NCI-H1417 treated with DMSO at 0.1 percent for 48 hours (cell line): ENCODE measurements at regions not wholly inside any gene's neighbourhood (a gene's known extent, or its start where the extent isn't known, plus 50 kb on each side); places are given as distances from the start of the nearest gene placed in this dataset.
"Not testable (repeated sequence)": the region's sequence is repeated elsewhere in the genome, so short reads cannot be mapped to it uniquely, and the experiment has no call there.

Experiments
- DNase-seq: peaks from one replicate; lab custom pipeline; 2025; lab: John Stamatoyannopoulos, UW

DNA sequence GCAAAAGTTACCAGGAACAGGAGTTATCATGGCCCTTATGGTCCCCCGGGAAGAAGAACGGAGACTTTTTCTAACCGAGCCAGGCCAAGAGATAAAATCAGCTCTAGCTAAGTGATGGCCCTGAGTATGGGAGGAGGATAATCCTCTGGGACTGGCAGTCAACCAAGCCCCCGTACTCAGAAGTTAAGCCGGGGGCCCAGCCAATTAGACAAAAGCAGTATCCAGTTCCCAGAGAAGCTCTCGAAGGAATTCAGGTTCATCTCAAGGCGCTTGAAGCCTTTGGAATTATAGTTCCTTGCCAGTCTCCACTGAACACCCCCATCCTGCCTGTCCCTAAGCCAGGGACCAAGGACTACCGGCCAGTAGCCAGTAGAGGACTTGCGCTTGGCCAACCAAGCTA, 365.3 kb upstream of the TCF4 start:
- no peak for DNase-seq

DNA sequence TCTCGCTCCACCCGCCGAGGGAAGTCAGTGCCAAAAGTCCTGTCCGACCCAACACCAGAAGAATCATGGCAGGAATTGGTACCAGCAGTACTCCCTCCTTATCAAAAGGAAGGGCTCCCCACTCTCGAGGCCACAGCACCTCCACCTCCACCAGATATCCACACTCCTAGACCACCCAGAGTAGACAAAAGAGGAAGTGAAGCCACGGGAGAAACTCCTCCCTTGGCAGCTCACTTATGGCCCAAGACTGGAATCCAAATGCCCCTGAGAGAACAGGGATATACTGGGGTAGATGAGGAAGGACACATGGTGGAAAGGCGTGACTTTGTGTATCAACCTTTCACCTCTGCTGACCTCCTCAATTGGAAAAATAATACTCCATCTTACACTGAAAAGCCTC, 363.7 kb upstream of the TCF4 start:
- not testable (repeated sequence) for DNase-seq

DNA sequence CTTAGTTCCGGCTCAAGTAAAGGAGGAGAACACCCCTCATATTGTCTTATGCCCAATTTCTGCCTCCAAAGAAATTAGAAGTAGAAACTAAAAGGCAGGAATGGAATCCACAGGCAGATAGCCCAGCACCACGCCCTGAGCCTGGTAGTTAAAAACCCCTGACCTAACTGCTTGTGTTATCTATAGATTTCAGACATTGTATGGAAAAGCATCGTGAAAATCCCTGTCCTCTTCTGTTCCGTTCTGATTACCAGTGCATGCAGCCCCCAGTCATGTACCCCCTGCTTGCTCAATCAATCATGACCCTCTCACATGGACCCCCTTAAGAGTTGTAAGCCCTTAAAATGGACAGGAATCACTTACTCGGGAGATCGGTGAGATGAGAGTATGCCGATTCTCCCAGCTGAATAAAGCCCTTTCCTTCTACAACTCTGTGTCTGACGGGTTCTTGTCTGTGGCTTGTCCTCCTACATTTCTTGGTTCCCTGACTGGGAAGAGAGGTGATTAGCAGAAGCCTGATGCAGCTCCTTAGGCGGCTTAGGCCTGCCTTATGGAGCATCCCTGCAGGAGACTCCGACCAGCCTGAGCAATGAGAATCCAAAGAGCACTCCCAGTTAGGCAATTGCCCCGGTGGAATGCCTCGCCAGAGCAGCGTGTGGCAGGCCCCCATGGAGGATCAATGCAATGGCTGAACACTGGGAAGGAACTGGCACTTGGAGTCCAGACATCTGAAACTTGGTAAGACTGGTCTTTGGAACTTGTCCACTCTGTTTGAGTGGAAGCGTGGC, 362.6 kb upstream of the TCF4 start:
- DNase-seq: no peak

DNA sequence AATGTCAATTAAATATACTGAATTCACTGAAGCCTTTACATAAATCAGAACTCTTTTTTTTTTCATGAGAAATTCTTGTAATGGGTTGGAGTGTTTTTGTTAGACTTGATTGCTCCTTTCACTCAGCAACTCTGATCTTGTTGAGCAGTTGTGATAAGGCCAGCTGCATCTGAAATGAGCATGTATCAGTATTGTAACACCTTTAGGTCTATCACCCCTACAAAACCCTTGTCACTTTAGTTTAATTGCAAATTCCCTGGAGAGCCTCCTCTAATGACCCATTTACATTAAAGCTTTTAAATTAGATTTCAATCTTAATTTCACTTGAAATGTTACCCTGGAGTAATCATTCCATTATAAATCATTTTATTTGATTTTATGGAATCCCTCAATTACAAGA, 346.8 kb upstream of the TCF4 start:
- no peak for DNase-seq

DNA sequence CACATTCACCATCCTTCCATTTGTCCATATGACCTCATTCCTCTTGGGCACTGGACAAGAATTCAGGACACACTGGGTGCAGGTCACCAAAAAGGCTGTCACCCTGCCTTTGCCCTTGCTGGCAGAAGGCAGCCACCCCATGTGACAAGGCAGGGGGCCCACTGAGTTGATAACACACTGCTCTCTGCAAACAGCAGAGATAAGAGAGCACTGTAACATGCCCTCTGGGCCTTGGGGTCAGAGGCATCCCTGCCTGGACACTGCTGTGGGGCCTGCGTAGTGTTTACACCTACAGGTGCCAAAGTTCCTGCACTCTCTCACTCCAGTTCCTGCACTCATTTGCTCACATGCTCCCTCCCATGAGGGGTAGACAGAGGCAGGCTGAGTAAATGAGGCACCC, 344.7 kb upstream of the TCF4 start:
- no peak for DNase-seq

DNA sequence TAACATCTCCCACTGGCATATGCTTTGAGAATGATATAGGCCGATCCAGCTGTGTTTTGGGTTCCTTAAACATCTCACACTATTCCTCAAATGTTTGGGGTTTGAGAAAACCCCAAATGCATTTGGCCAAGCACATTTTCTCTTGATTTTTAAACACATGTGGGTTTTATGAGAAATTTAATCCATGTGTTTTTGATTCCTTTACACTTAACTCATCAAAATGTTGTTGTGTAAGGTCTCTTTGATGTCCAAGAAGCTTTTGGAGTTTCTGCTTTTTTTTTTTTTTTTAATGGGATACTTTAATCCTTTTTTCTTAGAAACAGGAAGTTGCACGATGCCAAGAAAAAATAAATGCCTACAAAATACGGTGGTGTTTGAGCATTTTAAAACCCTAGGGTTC, 339.8 kb upstream of the TCF4 start:
- DNase-seq: no peak

DNA sequence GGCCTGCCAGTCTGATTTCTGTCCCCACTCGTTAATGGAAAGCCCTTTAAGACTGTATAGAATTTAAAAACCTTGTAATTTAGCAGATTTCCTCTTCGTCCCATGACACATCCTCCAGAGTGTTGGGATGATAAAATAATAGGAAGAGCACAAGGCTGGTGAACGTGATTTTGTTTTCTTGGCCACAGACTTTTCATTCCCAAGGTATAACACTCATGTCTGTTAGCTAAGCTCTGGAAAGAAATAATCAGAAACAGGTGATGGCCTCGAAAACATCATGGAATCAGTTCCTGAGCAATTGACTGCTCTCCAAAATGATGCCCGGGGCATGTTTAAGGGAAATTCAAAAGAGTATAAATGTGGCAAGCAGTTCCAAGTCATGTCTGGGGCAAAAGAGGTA, 337.8 kb upstream of the TCF4 start:
- no peak for DNase-seq

DNA sequence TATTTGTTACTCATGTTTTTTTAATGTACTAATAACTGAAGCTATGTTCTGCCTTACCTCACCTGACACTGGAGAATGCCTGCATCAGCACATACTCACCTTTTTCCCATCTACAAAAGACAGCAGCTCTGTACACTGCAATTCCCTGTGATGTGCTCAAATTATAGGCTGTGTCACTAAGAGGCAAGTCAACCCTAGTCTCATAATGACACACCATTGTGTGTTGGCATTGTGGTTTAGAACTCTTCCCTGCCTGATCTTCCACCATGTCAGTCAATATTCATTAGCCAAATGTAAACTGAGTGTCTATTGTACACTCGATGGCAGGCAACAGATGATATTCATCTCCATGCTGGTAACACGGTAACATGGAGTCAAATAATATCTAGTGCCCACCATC, 332.1 kb upstream of the TCF4 start:
- no peak for DNase-seq

DNA sequence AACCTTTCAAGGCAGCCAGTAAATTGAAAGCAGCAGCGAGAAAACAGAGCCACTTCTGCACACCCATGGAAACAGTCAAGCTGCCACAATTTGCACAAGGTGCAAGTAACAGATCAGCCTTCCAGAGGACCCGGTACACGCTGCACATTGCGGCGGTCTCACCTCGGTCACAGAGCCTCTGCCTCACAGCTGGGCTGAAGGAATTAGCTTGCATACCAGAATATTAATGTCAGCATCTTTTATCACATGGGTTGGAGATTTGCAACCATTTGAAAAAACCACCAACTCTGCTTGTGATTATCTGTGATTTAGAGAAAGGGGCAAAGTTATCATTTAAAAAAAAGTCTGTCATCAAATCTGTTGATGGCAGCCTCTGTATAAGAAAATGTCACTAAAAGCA, 330.5 kb upstream of the TCF4 start:
- no peak for DNase-seq

DNA sequence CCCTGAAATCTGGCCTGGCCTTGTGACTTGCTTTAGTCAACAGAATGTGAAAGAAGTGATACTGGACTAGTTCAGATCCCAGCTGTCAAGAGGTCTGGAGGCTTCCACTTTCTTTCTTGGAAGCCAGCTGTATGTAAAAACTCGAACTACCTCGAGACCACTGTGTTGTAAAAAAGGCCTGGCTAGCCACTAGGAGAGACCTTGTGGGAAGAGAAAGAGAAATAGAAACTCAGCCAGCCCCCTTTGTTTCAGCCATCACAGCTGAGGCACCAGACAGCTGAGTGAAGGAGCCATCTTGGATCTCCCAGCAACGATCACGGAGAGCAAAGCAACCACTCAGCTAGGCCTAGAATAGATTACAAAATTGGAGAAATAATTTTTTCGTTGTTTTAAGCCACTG, 324.9 kb upstream of the TCF4 start:
- no peak for DNase-seq

DNA sequence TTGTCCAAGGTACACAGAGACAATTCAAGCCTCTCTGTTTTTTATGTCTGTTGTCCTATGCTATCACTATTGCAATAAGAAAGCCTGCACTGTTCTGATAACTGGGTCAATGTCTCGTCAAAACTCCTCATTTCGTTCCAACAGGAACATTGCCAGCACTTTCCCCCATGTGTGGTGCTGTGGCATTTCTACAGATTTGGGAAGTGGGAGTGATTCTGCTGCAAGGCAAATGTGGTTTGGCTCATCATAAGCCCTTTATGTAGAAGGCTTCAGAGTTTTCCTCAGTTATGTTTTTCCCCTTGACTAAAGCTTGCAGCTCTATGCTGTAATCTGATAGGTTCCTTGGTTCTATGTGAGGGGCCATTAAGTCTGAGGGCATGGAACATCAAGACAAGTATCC, 324.1 kb upstream of the TCF4 start:
- DNase-seq: no peak

DNA sequence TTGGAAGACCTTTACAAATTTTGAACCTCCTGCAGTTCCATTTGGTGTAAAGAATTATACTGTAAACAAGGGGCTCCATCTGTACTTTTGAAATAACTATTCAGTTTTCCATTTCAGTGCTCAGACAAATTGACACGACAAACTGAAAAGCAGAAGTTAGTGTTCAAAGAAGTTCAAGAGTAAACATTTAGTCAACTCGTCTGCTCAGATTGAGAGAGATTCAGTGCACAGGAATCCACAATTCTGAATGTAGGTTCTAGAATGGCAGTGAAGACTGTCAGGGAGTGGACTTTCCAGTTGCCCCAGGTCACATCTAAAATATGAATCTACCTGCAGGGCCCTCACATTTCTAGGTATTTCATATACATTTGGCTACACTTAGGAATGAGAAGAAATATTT, 322.3 kb upstream of the TCF4 start:
- DNase-seq: no peak

DNA sequence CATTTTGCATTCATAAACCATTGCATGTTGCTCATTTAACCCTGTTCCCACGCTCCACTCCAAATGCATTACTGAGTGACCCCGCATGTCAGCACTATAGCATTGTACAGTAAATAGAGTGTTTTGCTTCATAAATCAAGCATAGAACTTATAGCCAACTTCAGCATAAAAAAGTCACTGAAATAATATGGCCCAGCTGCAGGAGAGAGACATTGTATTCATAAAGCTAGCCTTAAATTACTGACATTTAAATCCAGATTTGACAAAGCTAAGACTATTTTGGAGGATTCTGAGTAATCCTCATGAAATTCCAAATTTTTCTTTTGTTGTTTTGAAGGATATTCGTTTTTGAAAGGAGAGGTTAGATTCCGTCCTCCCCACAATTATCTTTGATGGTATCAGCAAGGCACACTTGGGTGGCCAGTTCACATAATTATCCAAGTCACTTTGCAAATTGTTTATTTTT, 320.9 kb upstream of the TCF4 start:
- DNase-seq: no peak

DNA sequence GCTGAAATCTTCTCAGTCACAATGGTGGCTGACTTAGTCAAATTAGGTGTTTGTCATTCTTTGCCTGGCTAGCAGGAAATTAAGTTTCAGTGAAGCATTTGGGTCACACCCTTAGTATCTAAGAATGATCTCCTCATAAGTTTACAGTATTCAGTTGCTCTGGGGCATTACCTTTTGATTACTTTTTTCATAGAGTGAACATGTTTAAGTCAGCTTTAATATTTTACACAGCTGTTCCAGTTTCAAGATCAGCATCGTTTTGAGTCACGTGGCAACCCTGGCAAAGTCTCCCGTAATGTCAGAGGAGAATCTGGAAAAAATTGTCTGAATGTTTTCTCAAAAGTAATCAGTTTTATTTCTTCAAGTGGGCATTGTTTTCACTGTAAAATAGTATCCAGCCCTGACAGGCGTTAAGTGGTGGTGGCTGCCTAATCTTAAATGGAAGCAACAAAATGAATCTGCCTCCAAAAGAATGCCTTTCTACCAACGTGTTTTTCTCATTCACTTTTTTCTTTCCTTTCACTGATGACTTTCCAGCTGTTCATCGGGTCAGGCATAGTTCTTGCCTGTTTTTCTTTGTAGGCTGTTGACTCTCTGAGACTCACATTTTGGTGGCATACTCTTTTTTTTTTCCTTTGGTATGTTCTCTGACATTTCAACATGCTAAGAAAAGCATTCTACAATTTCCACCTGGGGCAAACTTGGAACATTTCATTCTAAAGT, 319.6 kb upstream of the TCF4 start:
- DNase-seq: no peak

DNA sequence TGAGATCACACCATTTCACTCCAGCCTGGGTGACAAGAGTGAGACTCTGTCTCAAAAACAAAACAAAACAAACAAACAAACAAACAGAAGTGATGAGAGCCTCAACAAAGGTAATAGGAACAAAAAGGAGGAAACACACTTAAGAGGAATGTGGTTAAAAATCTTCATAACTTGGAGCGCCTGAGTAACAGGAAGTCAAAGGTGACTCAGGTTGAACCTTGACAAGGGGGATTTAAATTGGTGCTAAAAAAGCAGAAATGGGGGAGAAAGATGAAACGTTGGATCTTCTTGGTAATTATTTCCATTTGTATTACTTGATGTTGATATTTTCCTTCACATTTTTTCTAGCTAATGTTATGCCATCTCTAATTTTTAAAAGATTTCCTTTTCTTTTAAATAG, 318.5 kb upstream of the TCF4 start:
- no peak for DNase-seq

DNA sequence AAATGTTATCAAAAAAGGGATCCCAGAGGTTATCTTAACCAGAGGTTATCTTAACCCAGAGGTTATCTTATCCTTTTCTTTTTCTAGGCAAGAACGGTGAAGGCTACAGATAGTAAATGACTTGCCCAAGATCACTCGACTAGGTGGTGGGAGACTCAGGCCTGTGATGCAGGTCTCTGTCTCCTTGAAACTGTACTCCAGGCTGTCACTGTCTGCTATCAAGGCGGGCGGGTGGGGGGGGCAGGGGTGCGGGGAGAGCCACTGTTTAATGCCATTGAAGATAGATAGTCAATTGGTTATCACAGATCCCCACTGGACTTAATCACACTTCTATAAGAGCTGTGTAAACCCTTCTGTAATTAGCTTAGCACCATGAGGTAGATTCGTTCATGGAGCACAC, 315.9 kb upstream of the TCF4 start:
- no peak for DNase-seq

DNA sequence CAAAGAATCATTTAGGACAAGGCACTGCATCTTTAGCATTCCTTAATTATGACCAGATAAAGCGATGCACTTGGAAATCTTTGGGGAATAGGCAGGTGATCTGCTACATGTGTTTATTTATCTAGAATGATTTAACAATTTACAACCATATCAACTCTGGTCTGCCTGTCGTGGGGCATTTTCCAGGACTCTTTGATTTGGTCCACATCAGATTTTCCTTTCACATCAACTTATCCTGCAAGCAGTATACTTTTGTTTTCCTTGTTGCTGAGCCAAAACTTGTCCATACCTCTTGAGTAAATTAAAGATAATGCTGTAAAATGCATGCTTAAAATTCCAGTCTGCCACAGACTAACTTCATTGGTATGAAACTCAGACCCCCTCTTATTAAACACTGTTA, 312.4 kb upstream of the TCF4 start:
- no peak for DNase-seq

DNA sequence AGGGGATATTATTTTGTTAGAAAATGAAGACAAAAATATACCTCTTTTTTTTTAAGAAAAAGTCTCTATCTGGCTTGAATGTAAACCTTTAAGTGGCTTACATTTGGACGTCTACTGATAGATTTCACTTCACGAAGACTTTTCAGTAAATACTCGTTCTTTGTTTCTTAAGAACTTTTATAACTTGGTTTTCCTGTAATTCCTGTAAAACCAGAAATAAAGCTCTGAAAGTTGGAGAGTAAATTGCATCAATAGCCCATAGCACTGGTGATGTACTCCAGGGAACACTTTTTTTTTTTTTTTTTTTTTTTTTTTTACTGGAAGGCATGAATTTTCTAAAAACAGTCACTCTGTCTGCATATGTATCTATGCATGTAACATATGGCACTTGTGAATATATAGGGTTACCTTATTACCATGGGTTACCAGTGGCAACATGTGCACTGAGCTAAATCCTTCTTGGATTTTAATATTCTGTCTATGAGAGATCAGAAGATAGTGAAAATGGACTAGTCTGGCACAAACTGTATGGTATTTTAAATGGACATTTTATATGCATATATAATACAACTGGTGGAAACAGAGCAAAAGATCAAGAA, 309.2 kb upstream of the TCF4 start:
- no peak for DNase-seq

DNA sequence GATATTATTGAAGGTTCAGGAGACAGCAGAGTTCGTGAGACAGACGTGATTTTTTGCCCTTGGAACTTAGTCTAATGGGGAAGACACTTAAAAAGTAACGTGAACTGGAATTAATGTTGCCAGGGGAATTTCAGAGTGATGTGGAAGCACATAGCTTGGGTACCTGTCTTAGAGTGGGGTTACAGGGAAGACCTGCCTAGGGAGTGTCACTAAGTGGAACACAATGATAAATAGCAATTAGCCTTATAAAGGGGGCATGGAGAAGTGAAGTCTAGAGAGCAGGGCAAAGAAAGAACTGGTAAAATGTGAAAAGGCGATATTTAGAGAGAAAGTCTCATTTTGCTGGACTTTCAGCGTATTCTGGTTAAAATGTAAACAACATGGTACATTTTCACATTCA, 306.0 kb upstream of the TCF4 start:
- DNase-seq: no peak

DNA sequence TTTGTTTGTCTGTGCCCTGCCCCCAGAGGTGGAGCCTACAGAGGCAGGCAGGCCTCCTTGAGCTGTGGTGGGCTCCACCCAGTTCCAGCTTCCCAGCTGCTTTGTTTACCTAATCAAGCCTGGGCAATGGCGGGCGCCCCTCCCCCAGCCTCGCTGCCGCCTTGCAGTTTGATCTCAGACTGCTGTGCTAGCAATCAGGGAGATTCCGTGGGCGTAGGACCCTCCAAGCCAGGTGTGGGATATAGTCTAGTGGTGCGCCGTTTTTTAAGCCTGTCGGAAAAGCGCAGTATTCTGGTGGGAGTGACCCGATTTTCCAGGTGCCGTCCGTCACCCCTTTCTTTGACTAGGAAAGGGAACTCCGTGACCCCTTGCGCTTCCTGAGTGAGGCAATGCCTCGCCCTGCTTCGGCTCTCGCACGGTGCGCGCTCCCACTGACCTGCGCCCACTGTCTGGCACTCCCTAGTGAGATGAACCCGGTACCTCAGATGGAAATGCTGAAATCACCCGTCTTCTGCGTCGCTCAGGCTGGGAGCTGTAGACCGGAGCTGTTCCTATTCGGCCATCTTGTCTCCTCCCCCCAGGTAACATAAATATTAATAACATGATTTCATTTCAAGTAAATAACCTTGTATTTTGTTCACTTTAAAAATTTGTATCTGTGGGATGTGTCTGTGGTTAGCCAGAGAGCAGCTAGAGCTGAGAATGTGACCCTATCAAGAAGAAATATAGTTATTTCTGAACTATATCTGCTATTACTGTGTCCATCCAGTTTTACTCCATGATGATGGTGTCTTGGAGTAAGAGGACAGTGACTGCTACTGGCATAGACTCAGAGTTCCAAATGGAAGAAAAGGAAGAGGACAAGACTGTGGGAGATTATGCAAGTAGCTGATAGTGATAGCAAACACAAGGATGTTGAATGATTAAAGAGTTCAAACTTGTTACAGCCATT, 305.1 kb upstream of the TCF4 start:
- not testable (repeated sequence) for DNase-seq

DNA sequence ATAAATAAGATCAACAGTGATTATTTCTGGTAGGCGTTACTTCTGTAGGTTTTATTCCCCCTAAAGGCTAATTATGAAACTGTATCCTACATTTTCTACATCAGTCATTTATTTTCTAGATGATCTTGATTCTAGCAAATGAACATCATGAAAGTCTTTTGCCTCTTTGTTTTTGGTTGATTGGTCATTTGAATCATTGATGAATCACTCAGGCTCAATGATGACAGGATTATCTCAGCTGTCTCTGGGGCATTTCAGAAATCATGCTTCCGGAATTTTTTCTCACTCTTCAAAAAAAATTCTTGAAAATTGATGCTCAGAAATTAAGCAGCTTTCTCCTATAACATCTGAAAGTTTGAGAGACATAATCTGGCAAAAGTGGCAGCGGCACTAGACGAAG, 298.9 kb upstream of the TCF4 start:
- DNase-seq: no peak

DNA sequence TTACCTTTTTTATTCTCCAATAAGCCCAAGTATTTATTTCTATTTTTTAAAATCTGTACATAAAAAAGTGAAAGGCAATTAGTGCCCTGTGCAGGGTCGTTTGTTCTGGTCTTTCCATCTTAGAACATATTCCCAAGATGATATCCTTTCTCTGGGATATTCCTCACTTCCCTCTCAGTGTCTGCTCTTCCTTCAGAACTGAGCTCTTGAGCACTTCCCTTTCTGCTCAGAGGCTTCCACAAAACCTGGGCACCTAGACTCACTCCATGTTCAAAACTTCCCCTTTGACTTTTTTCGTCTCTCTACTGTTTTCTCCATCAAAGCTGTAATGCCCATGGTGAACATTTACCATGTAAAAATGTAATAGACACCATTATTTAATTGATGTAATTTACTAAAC, 296.5 kb upstream of the TCF4 start:
- no peak for DNase-seq
